ENCODE measurements at regions not wholly inside any gene's neighbourhood (a gene's known extent, or its start where the extent isn't known, plus 50 kb on each side); places are given as distances from the start of the nearest gene placed in this dataset.

DNA sequence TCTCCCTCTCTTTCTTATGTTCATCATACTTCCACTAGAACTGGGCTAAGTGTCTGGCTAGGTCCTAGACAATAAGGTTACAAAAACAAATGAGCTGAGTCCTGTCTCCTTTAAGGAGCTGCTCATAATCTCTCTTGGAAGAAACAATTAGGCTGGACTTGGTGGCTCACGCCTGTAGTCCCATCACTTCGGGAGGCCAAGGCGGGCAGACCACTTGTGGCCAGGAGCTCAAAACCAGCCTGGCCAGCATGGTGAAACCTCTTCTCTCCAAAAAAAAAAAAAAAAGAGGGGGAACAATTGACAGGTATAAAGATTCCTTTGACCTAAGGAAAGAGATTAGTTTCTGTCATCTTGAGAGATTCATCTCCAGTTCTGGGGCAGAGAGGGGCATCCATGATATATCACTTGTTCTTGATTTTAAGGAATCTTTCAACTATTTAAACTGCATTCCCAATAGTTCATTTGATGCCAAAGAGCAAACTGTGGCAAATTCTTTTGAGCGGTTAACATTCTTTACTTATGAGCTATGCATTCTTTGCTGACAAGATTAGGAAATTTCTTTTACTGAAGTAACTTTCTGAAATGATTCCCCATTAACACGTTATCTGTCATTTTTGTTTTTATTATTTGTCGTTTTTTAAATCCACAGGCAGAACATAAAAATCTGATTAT, 125.5 kb downstream of the C11orf87 start:
- no peak for DNase-seq (ENCODE audit: low read depth)
- no peak overlapping the region for H3K4me3 ChIP-seq (ENCODE audit: low read depth, low read length)

DNA sequence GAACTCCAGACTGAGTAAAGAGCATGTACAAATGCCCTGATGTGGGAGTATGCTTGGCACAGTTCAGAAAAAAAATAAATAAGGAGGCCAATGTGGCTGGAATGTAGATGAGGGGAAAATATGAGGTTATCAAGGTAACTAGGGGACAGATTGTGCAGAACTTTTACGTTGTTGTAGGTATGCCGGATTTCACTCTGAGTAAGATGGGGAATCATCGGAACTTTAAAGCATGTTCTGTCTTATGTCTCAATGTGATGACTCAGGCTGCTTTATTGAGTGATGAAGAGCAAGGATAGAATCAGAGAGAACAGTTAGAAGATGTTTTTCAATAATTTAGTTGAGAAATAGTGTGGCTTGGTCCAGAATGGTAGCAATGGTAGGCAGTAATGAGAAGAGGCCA, 130.4 kb downstream of the C11orf87 start:
- no peak for DNase-seq (ENCODE audit: low read depth)
- no peak overlapping the region for H3K4me3 ChIP-seq (ENCODE audit: low read depth, low read length)

DNA sequence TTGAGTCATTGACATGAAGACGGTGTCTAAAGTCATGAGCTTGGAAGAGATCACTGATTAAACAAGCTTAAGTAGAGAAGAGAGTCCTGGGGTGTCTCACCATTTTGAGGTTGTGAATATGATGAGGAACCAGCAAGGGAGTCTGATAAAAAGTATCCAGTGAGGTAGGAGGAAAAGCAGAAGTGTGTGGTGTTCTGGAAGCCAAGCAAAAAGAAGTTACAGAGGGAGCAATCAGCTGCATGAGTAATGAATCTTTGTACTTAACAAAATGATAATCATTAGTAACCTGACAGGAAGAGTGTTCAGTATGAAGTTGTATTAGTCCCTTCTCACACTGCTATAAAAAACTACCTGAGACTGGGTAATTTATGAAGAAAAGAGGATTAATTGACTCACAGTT, 131.3 kb downstream of the C11orf87 start:
- DNase-seq (ENCODE audit: low read depth) = no peak
- H3K4me3 ChIP-seq (ENCODE audit: low read depth, low read length) = no peak overlapping the region

DNA sequence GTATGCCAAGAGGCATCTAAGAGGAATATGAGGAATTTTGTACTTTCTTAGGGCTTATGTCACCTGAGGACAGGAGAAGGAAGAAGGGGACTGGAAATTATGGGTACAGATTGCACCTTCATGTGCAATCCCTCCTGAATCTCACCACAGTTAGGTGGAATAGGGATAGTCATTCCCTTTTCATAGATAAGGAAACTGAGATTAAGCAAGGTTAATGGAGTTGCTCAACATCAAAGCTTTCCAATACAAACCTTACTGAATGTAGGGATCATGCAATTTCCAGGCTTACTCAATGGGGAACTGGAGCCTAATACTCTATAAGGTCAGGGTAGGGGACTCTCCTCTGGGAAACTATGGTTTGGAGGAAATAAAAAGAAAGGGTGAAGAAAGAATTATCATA, 133.0 kb downstream of the C11orf87 start:
- H3K4me3 ChIP-seq (ENCODE audit: low read depth, low read length) = no peak overlapping the region
- DNase-seq (ENCODE audit: low read depth) = no peak

DNA sequence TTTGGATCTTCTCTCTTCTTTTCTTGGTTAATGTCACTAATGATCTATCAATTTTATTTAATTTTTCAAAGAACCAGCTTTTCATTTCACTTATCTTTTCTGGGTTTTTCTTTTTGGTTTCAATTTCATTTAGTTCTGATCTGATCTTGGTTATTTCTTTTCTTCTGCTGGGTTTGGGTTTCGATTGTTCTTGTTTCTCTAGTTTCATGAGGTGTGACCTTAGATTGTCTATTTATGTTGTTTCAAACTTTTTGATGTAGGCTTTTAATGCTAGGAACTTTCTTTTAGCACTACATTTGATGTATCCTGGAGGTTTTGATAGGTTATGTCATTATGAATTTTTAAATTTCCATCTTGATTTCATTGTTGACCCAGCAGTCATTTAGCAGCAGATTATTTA, 142.3 kb downstream of the C11orf87 start:
- no peak for DNase-seq (ENCODE audit: low read depth)
- H3K4me3 ChIP-seq (ENCODE audit: low read depth, low read length) = no peak overlapping the region

DNA sequence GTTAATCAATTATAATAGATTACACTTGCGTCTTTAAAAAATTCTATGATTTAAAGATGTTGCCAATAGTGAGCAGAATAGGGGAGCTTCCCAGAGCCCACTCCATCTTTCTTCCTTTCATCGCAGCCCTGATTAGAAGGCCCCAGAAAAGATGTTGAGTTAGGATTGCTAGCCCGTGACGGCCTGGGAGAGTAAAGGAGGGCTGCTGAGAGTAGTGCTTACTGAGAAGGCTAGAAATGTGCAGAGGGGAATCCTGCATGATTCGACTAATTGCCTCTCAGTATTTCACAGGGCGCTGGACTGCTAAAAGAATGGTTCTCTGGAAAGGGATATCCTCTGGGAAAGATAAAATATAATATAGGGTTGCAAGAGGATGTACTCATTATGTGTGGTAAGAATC, 160.5 kb downstream of the C11orf87 start:
- no peak for DNase-seq (ENCODE audit: low read depth)
- no peak overlapping the region for H3K4me3 ChIP-seq (ENCODE audit: low read depth, low read length)

DNA sequence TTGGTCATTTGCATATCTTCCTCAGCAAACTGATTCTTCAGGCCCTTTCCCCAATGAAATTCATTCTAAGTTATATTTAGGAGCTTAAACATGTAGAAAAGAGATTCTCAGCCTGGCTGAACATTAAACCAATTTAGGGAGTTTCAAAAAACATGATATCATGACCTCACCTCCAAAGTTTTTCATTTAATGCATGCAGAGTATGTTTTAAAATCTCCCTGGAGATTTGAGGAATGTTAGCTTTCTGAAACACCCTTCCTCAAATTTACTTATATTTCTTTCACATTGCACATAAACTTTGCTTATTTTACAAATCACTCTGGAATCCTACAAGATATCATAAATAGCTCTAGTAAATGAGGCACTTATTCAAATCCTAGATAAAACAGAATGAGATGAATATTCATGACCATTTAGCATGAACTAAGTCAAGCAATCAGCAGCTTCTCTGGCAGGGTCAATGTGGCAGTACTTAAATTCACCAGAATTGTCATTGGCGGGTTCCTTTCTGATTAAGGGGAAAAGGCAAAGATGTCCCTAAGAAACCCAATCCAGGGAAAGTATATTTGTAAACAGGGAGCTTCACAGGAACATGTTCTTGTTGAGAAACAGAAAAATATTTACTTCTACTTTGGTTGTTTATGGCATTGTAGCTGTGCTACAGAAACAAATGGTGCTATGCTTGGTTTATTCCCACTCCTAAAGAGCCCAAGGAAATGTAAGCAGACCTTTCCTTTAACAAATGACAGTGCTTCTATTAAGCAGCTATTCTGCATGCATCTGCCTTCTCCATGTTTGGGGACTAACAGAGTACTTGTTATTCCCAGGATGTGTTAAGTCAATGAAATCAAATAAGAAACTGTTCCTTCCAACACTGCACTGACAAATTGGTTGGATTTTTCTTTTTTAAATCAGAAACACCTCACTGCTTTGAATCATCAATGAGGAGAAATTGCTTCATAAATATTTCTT, 162.3 kb downstream of the C11orf87 start:
- no peak overlapping the region for H3K4me3 ChIP-seq (ENCODE audit: low read depth, low read length)
- DNase-seq (ENCODE audit: low read depth) = no peak

DNA sequence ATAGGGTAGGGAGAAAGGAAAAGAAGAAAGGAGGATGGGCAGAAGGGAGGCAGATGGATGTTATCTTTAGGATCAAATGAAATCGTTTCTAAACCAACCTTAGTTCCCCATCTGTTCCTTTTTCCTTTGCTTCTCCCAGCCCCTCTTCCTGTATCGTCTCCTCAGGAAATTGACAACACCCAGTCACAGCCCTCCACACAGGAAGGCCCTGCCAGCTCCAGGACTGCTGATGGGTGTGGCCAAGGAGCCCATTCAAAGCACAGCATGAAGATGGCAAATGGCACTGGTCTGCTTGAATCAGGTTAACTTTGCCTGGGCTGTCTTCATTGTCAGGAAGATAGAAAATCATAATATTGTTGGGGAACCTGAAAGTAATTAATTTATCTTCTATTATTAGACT, 164.8 kb downstream of the C11orf87 start:
- no peak overlapping the region for H3K4me3 ChIP-seq (ENCODE audit: low read depth, low read length)
- DNase-seq (ENCODE audit: low read depth) = no peak

DNA sequence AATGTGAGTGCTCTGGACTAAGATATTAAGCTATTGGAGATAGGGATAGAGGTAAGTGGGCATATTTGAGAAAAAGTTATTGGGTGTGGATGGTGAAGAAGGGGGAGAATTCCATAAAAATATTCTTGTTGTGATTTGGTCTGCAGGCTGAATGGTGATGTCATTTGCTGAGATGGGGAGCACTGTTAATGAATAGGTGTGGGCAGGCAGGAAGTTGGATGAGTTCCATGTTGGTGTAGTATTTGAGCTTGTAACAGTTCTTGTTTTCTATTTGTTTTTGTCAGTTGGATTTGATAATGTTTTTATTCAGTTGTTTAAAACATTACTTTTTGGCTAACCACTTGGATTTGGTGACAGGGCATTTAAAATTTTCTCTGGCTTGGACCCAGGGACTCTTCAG, 168.8 kb downstream of the C11orf87 start:
- no peak overlapping the region for H3K4me3 ChIP-seq (ENCODE audit: low read depth, low read length)
- DNase-seq (ENCODE audit: low read depth) = no peak

DNA sequence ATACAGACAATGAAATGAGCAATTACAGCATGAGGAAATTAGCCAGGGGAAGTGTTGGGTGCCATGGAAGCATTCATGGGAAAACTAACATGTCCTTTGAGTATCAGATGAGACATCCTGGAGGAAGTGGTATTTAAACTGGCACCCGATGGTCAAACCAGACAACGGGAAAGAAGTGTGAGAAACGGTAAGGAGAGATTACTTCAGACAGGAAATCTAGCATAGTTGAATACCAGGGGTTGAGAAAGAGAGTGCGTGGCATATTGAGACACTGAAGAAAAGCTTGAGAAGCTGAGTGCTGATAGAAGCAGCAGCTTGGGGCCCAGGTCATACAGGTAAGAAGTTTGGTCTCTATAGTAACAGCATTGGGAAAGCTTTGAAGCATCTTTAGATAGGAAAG, 175.3 kb downstream of the C11orf87 start:
- H3K4me3 ChIP-seq (ENCODE audit: low read depth, low read length) = no peak overlapping the region
- no peak for DNase-seq (ENCODE audit: low read depth)

DNA sequence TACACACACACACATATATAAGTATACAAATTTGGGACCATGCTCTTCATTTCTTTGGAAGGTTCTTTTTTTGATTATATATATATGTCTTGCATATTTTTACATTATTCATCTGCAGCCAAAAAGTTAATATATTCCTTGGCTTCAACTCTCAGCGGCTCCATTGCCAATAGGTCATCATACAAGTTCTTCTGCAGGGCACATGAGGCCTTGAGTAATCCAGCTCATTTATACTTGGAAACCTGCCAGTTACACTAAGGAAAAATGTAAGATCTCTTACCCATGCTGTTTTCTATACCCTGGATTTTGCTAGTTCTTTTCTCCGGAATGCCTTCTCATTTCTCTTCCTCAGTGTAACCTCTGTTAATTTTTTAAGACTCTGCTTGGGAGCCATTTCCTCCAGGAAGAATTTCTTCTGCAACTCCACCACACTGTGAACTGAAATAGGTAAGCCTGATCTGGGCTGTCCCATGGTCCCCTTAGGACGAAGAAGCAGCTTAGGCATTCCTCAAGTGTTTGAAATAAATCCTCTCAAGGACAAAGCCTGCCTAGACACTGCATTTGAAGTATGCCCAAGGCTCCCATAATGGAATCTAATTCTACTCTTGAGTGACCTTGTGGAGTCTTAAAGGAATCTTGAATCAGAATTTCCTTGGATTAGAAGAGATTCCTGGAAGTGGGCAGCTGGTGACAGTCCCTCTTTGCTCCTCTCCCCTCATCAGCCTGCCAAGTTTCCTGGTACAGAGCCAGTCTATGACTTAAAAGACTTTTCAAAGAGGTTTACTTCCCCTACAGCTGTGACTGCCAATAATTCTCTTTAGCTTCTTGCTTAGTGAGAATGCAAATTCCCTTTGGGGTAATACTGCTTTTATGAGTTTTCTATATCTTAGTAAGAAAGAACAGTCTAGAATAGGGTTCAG, 182.8 kb downstream of the C11orf87 start:
- peak; percentile 14 for DNase-seq (ENCODE audit: low read depth)
- H3K4me3 ChIP-seq (ENCODE audit: low read depth, low read length) = no peak overlapping the region

DNA sequence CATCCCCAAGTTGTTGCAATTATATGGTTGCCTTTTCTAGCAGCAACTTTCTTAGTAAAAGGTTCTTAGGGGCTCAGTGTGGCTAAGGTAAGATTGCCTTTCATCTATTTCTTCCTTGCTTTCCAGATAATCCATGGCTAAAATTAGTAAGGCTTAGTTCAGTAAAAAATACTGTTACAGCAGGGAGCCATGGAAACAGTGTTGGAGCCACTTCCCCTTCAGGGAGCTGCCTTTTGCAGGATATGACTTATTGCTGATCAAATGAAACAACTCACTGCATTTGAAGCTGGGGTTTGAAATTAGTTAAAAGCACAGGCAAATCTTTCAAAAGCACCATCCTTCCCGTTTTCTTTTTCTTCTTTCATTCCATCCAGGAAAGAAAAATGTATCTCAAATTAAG, 184.3 kb downstream of the C11orf87 start:
- DNase-seq (ENCODE audit: low read depth) = no peak
- H3K4me3 ChIP-seq (ENCODE audit: low read depth, low read length) = no peak overlapping the region

DNA sequence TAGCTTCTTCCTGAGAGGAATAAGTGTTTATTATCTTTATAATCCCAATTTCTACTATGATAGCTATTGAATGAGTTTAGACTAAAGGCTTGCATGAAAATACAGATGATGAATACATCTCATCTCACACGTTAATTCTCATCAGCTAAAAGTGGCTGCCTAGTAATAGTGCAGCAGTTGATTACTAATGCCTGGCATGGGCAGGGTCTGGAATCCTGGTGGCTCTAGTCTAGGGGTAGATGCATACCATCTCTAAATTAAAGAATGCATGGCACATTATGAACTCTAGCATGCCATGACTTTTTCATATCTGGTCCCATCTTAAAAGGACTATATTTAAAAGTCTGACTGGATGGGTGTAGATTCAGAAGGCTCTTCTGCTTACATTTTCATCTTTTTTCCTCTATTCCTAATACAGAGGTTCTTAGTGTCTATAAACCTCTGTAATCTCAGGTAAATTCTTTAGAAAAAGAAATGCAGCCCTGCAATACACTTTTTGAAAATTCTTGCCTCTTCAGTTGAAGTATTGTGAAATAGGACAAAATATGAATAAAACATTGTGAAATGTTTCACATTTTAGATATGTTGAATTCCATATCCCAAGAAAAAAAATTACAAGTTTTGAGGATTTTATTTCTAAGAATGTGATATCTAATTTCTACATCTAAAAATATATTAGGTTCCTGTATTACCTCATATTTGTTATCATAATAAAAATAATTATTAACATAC, 187.6 kb downstream of the C11orf87 start:
- no peak overlapping the region for H3K4me3 ChIP-seq (ENCODE audit: low read depth, low read length)
- DNase-seq (ENCODE audit: low read depth) = no peak

DNA sequence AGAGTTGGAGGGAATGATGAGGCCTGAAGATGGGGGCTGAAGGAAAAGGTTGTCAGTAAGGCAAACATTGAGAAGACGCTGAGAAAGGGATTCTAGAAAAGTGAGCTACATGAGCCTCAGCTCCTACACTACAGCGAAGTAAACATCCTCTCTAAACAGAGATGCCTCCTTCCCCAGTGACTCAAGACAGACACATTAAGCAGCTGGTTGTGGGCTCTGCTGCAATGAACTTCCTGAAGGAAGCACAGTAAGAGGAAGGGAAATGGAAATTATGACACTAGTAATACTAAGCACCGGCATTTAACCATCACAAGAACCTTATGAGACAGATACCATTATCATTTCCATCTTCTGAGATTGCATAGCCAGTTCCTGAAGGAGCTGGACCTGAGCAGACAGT, 190.5 kb downstream of the C11orf87 start:
- H3K4me3 ChIP-seq (ENCODE audit: low read depth, low read length) = no peak overlapping the region
- DNase-seq (ENCODE audit: low read depth) = no peak

DNA sequence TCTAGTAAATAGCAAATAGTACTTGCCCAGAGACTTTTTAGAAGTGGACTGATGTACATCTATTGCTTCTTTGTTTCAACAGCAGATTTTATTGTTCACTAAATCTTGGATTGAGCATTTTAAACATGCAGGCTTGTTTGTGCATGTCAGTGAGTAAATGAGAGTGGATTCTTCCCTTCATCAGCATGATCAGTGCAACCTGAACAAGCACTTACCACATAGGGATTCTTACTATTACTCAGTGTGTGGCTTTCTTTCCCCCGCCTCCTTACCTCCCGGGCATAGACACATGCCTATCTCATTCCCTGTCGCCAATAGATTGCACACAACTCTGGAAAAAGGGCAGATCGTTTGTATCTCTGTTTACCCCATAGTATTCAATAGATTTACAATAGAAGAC, 197.5 kb downstream of the C11orf87 start:
- H3K4me3 ChIP-seq (ENCODE audit: low read depth, low read length) = no peak overlapping the region
- no peak for DNase-seq (ENCODE audit: low read depth)

DNA sequence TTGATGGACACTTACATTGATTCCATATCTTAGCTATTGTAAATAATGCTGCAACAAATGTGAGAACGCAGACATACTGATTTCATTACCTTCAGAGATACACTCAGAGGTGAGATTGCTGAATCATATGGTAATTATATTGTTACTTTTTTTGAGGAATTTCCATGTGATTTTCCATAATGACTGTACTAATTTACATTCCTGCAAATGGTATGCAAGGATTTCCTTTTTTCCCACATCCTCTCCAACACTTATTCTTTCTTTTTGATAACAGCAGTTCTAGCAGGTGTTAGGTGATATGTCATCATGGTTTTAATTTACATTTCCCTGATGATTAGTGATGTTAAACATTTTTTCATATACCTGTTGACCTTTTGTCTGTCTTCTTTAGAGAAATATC, 207.7 kb downstream of the C11orf87 start:
- H3K4me3 ChIP-seq (ENCODE audit: low read depth, low read length) = no peak overlapping the region
- no peak for DNase-seq (ENCODE audit: low read depth)

DNA sequence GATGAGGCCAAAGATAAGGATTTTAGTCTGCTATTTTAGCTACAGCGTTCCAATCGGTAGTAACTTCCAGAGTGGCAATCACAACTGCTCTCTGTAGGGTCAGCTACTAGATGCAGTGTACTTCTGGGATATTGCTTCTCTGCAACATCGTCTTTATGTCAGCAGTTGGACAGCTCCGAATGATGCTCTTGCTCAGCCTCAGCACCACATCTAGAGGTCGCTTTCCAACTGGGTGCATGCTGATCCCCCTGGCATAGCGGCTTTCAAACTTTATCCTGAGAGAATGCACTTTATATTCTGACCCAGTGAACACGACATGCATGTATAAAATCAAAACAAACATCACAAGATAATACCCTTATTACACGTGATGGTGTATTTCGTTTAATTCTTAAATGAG, 219.6 kb downstream of the C11orf87 start:
- peak; percentile 4 for DNase-seq (ENCODE audit: low read depth)
- H3K4me3 ChIP-seq (ENCODE audit: low read depth, low read length) = no peak overlapping the region

DNA sequence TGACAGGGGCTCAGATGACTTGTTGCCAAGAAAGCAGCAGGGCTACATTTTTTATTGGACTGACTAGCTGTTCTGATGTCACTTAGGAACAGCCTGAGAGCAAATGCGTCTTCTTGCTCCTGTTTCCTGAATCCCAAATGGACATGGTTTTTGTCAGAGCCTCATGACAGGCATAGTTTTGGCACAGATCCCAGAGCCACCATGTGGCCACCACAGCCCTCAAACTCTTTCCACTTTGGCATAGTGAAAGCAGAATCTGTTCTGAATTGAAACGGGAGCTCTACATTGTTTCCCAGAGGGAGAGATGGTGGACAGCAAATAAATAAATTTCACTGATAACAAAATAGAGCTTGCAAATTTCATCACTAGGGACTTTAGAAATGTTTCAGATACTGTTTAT, 222.2 kb downstream of the C11orf87 start:
- DNase-seq (ENCODE audit: low read depth) = no peak
- no peak overlapping the region for H3K4me3 ChIP-seq (ENCODE audit: low read depth, low read length)

DNA sequence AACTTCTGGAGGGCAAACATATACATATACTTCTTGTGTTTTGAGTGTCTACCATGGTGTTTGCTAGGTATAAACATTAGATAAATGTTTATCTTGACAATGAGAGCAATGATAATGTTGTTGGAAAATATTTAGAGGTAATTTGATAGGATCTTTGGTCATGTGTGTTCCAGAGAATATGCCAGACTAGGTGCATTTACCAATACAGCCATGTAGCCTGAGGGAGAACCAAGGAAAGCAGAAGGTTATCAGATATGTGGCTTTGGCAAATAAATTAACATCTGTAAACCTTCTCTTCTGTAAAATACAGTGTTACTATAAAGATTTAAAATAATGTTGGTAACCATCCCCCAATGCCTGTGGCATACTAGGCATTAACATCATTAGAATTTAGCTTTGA, 226.8 kb downstream of the C11orf87 start:
- DNase-seq (ENCODE audit: low read depth) = no peak
- no peak overlapping the region for H3K4me3 ChIP-seq (ENCODE audit: low read depth, low read length)
